K562 (cell line): ENCODE measurements at regions not wholly inside any gene's neighbourhood (a gene's known extent, or its start where the extent isn't known, plus 50 kb on each side); places are given as distances from the start of the nearest gene placed in this dataset.

ENCODE experiments used
- CBFB ChIP-seq: sonication (generic); formaldehyde crosslinking; IDR thresholded peaks from 2 replicates; pipeline ENCODE4 v1.4.0; 2020; ENCODE audit warnings: mild to moderate bottlenecking, missing genetic modification reagents
- MYNN ChIP-seq, 2 experiments: sonication (generic); formaldehyde crosslinking in 1 of 2; IDR thresholded peaks; 2 replicates each; pipeline versions ENCODE4 v1.5.0 to v1.6.1; 2016 to 2020; ENCODE audit warnings: antibody characterized with exemption in 1 of 2, missing genetic modification reagents in 1 of 2
- PHB2 ChIP-seq: fragments of 450-650 bp; IDR thresholded peaks from 2 replicates; pipeline ENCODE4 v1.6.1; 2017; ENCODE audit warnings: low read depth
- RFX5 ChIP-seq: IDR thresholded peaks from 2 replicates; pipeline ENCODE4 v1.6.1; 2011; ENCODE audit warnings: low read depth, mild to moderate bottlenecking, improper control_type of control experiment, low read length
- TAF15 ChIP-seq: fragments of 200-400 bp; formaldehyde crosslinking; IDR thresholded peaks from 2 replicates; pipeline ENCODE4 v1.6.1; 2017; ENCODE audit warnings: mild to moderate bottlenecking, low read depth, low read length, moderate library complexity
- TEAD1 ChIP-seq, 2 experiments: fragments of 450-650 bp in 1 of 2; sonication (generic) in 1 of 2; formaldehyde crosslinking; IDR thresholded peaks; 2 replicates each; pipeline versions ENCODE4 v1.4.0 to v1.8.0; 2020 to 2022; ENCODE audit warnings: mild to moderate bottlenecking in 2 of 2, missing genetic modification reagents in 1 of 2
- THRAP3 ChIP-seq: fragments of 450-650 bp; IDR thresholded peaks from 2 replicates; pipeline ENCODE4 v1.6.1; 2016; ENCODE audit warnings: mild to moderate bottlenecking, inconsistent platforms, borderline replicate concordance
- ZFP30 ChIP-seq: fragments of 250-450 bp; sonication (Bioruptor Pico); IDR thresholded peaks from 2 replicates; pipeline ENCODE4 v1.8.0; 2022; ENCODE audit warnings: moderate library complexity, mild to moderate bottlenecking, inconsistent platforms, borderline replicate concordance
- ZNF133 ChIP-seq: fragments of 250-450 bp; sonication (Bioruptor Pico); IDR thresholded peaks from 2 replicates; pipeline ENCODE4 v1.4.0; 2020; ENCODE audit warnings: mild to moderate bottlenecking
- ZNF696 ChIP-seq: fragments of 250-450 bp; sonication (Bioruptor Pico); conservative IDR thresholded peaks from 2 replicates; pipeline ENCODE4 v1.4.0; 2020; ENCODE audit warnings: mild to moderate bottlenecking, moderate library complexity
- ZNF76 ChIP-seq: fragments of 250-450 bp; sonication (Bioruptor Pico); IDR thresholded peaks from 2 replicates; pipeline ENCODE4 v1.4.0; 2020; ENCODE audit warnings: mild to moderate bottlenecking, moderate library complexity, borderline replicate concordance
- TF ChIP-seq, protein P1 (sequence below), 2 experiments: fragments of 450-650 bp in 1 of 2; sonication (generic) in 1 of 2; formaldehyde crosslinking; conservative IDR thresholded peaks; 2 replicates each; pipeline versions ENCODE4 v1.4.0 to v1.8.1; 2020 to 2022; ENCODE audit warnings: mild to moderate bottlenecking in 1 of 2, missing genetic modification reagents in 1 of 2
- TF ChIP-seq, protein P2 (sequence below): sonication (generic); formaldehyde crosslinking; IDR thresholded peaks from 2 replicates; pipeline ENCODE4 v1.8.1; 2023; ENCODE audit warnings: mild to moderate bottlenecking, missing genetic modification reagents
- TF ChIP-seq, protein P3 (sequence below): fragments of 250-450 bp; sonication (Bioruptor Pico); IDR thresholded peaks from 2 replicates; pipeline ENCODE4 v1.5.0; 2021
- TF ChIP-seq, protein P4 (sequence below): fragments of 250-450 bp; sonication (Bioruptor Pico); IDR thresholded peaks from 2 replicates; pipeline ENCODE4 v1.4.0; 2020; ENCODE audit warnings: borderline replicate concordance
- TF ChIP-seq, protein P5 (sequence below): fragments of 450-650 bp; formaldehyde crosslinking; IDR thresholded peaks from 2 replicates; pipeline ENCODE4 v1.4.0; 2022; ENCODE audit warnings: missing genetic modification characterization

DNA sequence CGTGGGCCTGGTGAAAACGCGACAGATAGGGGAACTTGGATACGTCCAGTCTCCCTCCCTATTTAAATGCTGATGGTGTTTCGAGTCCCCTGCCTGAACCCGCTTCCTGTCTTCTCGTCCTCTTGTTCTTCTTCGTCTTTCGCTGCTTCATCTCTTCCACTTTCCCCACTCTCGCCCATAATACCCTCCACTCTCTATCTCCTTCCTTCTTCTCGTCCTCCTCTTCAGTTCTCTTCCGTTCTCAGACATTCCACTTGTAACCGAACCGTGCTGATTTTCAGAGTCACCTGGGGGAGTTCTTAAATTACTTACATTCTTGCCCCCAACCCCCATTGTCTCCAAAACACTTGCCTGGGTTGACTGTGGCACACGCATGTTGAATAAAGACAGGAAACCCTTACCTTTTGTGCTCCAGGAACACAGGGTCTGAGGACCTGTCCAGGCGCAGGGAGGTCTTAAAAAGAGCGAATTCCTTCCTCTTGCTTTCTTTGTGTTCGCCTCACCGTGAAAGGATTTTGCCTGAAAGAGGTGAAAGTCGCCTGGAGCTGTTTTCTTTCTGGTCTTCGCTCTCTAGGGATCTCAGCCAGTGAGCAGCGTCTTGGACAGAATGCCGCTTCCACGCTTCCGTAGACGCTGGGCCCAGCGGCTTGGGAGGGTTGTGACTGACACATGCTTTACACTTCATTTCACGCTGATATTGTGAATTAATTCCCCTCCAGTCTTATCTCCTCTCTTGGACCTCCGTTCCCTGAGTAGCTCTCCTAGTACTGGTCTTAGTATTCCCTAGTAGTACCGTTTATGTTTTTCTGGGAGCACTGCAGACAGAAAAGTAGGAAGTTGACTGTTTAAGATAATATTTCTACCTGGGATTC, 184.0 kb downstream of the GPX5 start (continued):
- TF ChIP-seq, protein P1, sequence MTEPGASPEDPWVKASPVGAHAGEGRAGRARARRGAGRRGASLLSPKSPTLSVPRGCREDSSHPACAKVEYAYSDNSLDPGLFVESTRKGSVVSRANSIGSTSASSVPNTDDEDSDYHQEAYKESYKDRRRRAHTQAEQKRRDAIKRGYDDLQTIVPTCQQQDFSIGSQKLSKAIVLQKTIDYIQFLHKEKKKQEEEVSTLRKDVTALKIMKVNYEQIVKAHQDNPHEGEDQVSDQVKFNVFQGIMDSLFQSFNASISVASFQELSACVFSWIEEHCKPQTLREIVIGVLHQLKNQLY (CRISPR knock-in tag; conservative IDR thresholded peaks at IDR 0.05): 0 out of 4 replicates have a peak, but pooled peaks of 1 of the 2 experiments have one; percentile 76
- TF ChIP-seq CBFB (CRISPR knock-in tag) (peak; percentile 83; the same call in 1 of the 2 replicates), MYNN (IDR thresholded peaks at IDR 0.05) (no peak), MYNN (CRISPR knock-in tag; IDR thresholded peaks at IDR 0.05) (no peak), ZNF76 (CRISPR knock-in tag) (no peak), TEAD1 (CRISPR knock-in tag; IDR thresholded peaks at IDR 0.05) (peak; percentile 21 to 59; a peak in 2 of 4 replicates), TAF15 (no peak), RFX5 (no peak), ZNF696 (CRISPR knock-in tag) (no peak), ZFP30 (CRISPR knock-in tag) (no peak), PHB2 (peak; percentile 56; the same call in 1 of the 2 replicates), ZNF133 (CRISPR knock-in tag) (no peak), THRAP3 (0 out of 2 replicates have a peak, but pooled peaks have one; percentile 70)
- TF ChIP-seq, protein P2, sequence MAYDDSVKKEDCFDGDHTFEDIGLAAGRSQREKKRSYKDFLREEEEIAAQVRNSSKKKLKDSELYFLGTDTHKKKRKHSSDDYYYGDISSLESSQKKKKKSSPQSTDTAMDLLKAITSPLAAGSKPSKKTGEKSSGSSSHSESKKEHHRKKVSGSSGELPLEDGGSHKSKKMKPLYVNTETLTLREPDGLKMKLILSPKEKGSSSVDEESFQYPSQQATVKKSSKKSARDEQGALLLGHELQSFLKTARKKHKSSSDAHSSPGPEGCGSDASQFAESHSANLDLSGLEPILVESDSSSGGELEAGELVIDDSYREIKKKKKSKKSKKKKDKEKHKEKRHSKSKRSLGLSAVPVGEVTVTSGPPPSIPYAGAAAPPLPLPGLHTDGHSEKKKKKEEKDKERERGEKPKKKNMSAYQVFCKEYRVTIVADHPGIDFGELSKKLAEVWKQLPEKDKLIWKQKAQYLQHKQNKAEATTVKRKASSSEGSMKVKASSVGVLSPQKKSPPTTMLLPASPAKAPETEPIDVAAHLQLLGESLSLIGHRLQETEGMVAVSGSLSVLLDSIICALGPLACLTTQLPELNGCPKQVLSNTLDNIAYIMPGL (CRISPR knock-in tag): no peak; the same call in none of the 2 replicates
- TF ChIP-seq, protein P3, sequence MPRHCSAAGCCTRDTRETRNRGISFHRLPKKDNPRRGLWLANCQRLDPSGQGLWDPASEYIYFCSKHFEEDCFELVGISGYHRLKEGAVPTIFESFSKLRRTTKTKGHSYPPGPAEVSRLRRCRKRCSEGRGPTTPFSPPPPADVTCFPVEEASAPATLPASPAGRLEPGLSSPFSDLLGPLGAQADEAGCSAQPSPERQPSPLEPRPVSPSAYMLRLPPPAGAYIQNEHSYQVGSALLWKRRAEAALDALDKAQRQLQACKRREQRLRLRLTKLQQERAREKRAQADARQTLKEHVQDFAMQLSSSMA (CRISPR knock-in tag): no peak
- TF ChIP-seq, protein P4, sequence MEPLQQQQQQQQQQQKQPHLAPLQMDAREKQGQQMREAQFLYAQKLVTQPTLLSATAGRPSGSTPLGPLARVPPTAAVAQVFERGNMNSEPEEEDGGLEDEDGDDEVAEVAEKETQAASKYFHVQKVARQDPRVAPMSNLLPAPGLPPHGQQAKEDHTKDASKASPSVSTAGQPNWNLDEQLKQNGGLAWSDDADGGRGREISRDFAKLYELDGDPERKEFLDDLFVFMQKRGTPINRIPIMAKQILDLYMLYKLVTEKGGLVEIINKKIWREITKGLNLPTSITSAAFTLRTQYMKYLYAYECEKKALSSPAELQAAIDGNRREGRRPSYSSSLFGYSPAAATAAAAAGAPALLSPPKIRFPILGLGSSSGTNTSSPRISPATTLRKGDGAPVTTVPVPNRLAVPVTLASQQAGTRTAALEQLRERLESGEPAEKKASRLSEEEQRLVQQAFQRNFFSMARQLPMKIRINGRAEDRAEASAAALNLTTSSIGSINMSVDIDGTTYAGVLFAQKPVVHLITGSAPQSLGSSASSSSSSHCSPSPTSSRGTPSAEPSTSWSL (CRISPR knock-in tag): no peak
- TF ChIP-seq, protein P5, sequence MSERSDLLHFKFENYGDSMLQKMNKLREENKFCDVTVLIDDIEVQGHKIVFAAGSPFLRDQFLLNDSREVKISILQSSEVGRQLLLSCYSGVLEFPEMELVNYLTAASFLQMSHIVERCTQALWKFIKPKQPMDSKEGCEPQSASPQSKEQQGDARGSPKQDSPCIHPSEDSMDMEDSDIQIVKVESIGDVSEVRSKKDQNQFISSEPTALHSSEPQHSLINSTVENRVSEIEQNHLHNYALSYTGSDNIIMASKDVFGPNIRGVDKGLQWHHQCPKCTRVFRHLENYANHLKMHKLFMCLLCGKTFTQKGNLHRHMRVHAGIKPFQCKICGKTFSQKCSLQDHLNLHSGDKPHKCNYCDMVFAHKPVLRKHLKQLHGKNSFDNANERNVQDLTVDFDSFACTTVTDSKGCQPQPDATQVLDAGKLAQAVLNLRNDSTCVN (CRISPR knock-in tag): peak; percentile 84
